Loucy (cell line): ENCODE measurements at regions not wholly inside any gene's neighbourhood (a gene's known extent, or its start where the extent isn't known, plus 50 kb on each side); places are given as distances from the start of the nearest gene placed in this dataset.

ENCODE experiments used
- CTCF ChIP-seq: fragments of 200-600 bp; sonication (generic); conservative IDR thresholded peaks from 2 replicates; pipeline ENCODE4 v1.5.1; 2014; ENCODE audit warnings: mild to moderate bottlenecking, antibody characterized with exemption, low read length
- EZH2phosphoT487 ChIP-seq: fragments of 200-600 bp; IDR thresholded peaks from 2 replicates; pipeline ENCODE4 v1.6.1; 2018; ENCODE audit warnings: antibody characterized with exemption, mild to moderate bottlenecking, moderate library complexity, borderline replicate concordance

- TF ChIP-seq CTCF = no peak
- TF ChIP-seq EZH2phosphoT487 = no peak
These were observed 246.2 kb upstream of the PLET1 start for GRCh38 chr11:112506852-112507251.
